ENCODE measurements at regions not wholly inside any gene's neighbourhood (a gene's known extent, or its start where the extent isn't known, plus 50 kb on each side); places are given as distances from the start of the nearest gene placed in this dataset.

GRCh38 chr19:30668521-30669155 lies 296.5 kb downstream of the ZNF536 start:
- DNase-seq (ENCODE audit: low read depth), result no peak
- no peak overlapping the region for H3K4me3 ChIP-seq (ENCODE audit: low read depth, low read length)
- no peak for TF ChIP-seq CTCF (IDR thresholded peaks at IDR 0.05; ENCODE audit: insufficient read depth, low read length)

GRCh38 chr19:30667746-30668145 lies 295.6 kb downstream of the ZNF536 start:
- TF ChIP-seq CTCF (IDR thresholded peaks at IDR 0.05; ENCODE audit: insufficient read depth, low read length), result no peak
- H3K4me3 ChIP-seq (ENCODE audit: low read depth, low read length), result no peak overlapping the region
- no peak for DNase-seq (ENCODE audit: low read depth)

- H3K4me3 ChIP-seq (ENCODE audit: low read depth, low read length), result no peak overlapping the region
- no peak for TF ChIP-seq CTCF (IDR thresholded peaks at IDR 0.05; ENCODE audit: insufficient read depth, low read length)
- no peak for DNase-seq (ENCODE audit: low read depth)
These were observed 295.0 kb downstream of the ZNF536 start for GRCh38 chr19:30667227-30667626.

- peak; percentile 29 for DNase-seq (ENCODE audit: low read depth)
These were observed 294.2 kb downstream of the ZNF536 start for GRCh38 chr19:30666301-30666803.

GRCh38 chr19:30665449-30665848 lies 293.3 kb downstream of the ZNF536 start:
- no peak for DNase-seq (ENCODE audit: low read depth)
- no peak for TF ChIP-seq CTCF (IDR thresholded peaks at IDR 0.05; ENCODE audit: insufficient read depth, low read length)
- no peak overlapping the region for H3K4me3 ChIP-seq (ENCODE audit: low read depth, low read length)

More at GRCh38 chr19:30666301-30666803, 294.2 kb downstream of the ZNF536 start:
- peak; percentile 97 for TF ChIP-seq CTCF (IDR thresholded peaks at IDR 0.05; ENCODE audit: insufficient read depth, low read length)
- H3K4me3 ChIP-seq (ENCODE audit: low read depth, low read length), result no peak overlapping the region

- DNase-seq (ENCODE audit: low read depth), result no peak
- TF ChIP-seq CTCF (IDR thresholded peaks at IDR 0.05; ENCODE audit: insufficient read depth, low read length), result no peak
- H3K4me3 ChIP-seq (ENCODE audit: low read depth, low read length), result no peak overlapping the region
These were observed 291.5 kb downstream of the ZNF536 start for GRCh38 chr19:30663611-30664174.

All from fibroblast of the aortic adventitia (primary cell).